ENCODE measurements at regions not wholly inside any gene's neighbourhood (a gene's known extent, or its start where the extent isn't known, plus 50 kb on each side); places are given as distances from the start of the nearest gene placed in this dataset.
"Not testable (repeated sequence)": the region's sequence is repeated elsewhere in the genome, so short reads cannot be mapped to it uniquely, and the experiment has no call there.

- no peak overlapping the region for H2BK5ac ChIP-seq (ENCODE audit: low read length)
- DNase-seq (ENCODE audit: low spot score): no peak
- H3K4me3 ChIP-seq (ENCODE audit: low read length in 2 of 2): no peak overlapping the region
- no peaks in the 10 kb centered on the region for H3K27me3 ChIP-seq (ENCODE audit: control insufficient read depth in 3 of 3, insufficient read depth in 3 of 3, low read depth in 1 of 3, low read length in 3 of 3)
- no peaks in the 10 kb centered on the region for H3K36me3 ChIP-seq (replicated peaks in 1 of 2; ENCODE audit: control insufficient read depth in 2 of 2, insufficient read depth in 2 of 2, low read length in 2 of 2)
- H3K4ac ChIP-seq (ENCODE audit: low read length): no peak overlapping the region
- no peak overlapping the region for H3K27ac ChIP-seq (replicated peaks; ENCODE audit: low read length)
- no peak overlapping the region for H2BK15ac ChIP-seq (ENCODE audit: low read length)
- H2BK120ac ChIP-seq (ENCODE audit: low read depth, low read length): no peak overlapping the region
- H2AK5ac ChIP-seq (ENCODE audit: low read depth, low read length): no peak overlapping the region
- H3K23ac ChIP-seq (ENCODE audit: low read depth, low read length, poor library complexity): no peak overlapping the region
- no peaks in the 10 kb centered on the region for H3K9me3 ChIP-seq (replicated peaks in 1 of 2; ENCODE audit: control insufficient read depth in 2 of 2, insufficient read depth in 1 of 2, low read depth in 1 of 2, low read length in 2 of 2)
- H2AFZ ChIP-seq (ENCODE audit: low read length): no peak overlapping the region
- H2BK12ac ChIP-seq (ENCODE audit: low read length): no peak overlapping the region
- no peak overlapping the region for H3K9ac ChIP-seq (ENCODE audit: low read depth, low read length, poor library complexity)
- peaks cover 0 to 3% of the 10 kb centered on the region in 2 donors for H3K4me1 ChIP-seq (ENCODE audit: control insufficient read depth in 2 of 2, insufficient read depth in 1 of 2, low read depth in 1 of 2, low read length in 2 of 2)
- H4K91ac ChIP-seq (ENCODE audit: low read depth, low read length, poor library complexity): no peak overlapping the region
- no peaks in the 10 kb centered on the region for H3K79me1 ChIP-seq (ENCODE audit: low read depth, low read length)
- no peak overlapping the region for H3K18ac ChIP-seq (ENCODE audit: low read length)
- no peak overlapping the region for H4K8ac ChIP-seq (ENCODE audit: low read depth, low read length)
- no peak overlapping the region for H3K14ac ChIP-seq (ENCODE audit: low read length)
- no peak overlapping the region for H3K4me2 ChIP-seq (ENCODE audit: insufficient read depth, low read length, poor library complexity, severe bottlenecking)
Measured at GRCh38 chr11:15683528-15683927, 568.8 kb downstream of the INSC start.

GRCh38 chr11:15685306-15685705 is 570.6 kb downstream of the INSC start:
- no peak overlapping the region for H3K9ac ChIP-seq (ENCODE audit: low read depth, low read length, poor library complexity)
- H2BK120ac ChIP-seq (ENCODE audit: low read depth, low read length): no peak overlapping the region
- no CpG with 5 or more reads among the region's 3 CpGs for WGBS, 2 donors (ENCODE audit: extremely low coverage in 2 of 2, insufficient read length in 2 of 2, insufficient replicate concordance in 1 of 2)
- no peak overlapping the region for H3K4me3 ChIP-seq (ENCODE audit: low read length in 2 of 2)
- no peak overlapping the region for H4K91ac ChIP-seq (ENCODE audit: low read depth, low read length, poor library complexity)
- no peak overlapping the region for H3K27ac ChIP-seq (replicated peaks; ENCODE audit: low read length)
- no peak overlapping the region for H4K8ac ChIP-seq (ENCODE audit: low read depth, low read length)
- H3K36me3 ChIP-seq (replicated peaks in 1 of 2; ENCODE audit: control insufficient read depth in 2 of 2, insufficient read depth in 2 of 2, low read length in 2 of 2): no peaks in the 10 kb centered on the region
- no peak overlapping the region for H2AFZ ChIP-seq (ENCODE audit: low read length)
- no peak overlapping the region for H2BK15ac ChIP-seq (ENCODE audit: low read length)
- no peaks in the 10 kb centered on the region for H3K79me1 ChIP-seq (ENCODE audit: low read depth, low read length)
- no peak overlapping the region for H3K14ac ChIP-seq (ENCODE audit: low read length)
- peaks cover 0 to 3% of the 10 kb centered on the region in 2 donors for H3K4me1 ChIP-seq (ENCODE audit: control insufficient read depth in 2 of 2, insufficient read depth in 1 of 2, low read depth in 1 of 2, low read length in 2 of 2)
- H2BK12ac ChIP-seq (ENCODE audit: low read length): no peak overlapping the region
- H3K4me2 ChIP-seq (ENCODE audit: insufficient read depth, low read length, poor library complexity, severe bottlenecking): no peak overlapping the region
- H3K18ac ChIP-seq (ENCODE audit: low read length): no peak overlapping the region
- H3K27me3 ChIP-seq (ENCODE audit: control insufficient read depth in 3 of 3, insufficient read depth in 3 of 3, low read depth in 1 of 3, low read length in 3 of 3): no peaks in the 10 kb centered on the region
- H3K23ac ChIP-seq (ENCODE audit: low read depth, low read length, poor library complexity): no peak overlapping the region
- H2BK5ac ChIP-seq (ENCODE audit: low read length): no peak overlapping the region
- H3K4ac ChIP-seq (ENCODE audit: low read length): no peak overlapping the region
- no peak overlapping the region for H2AK5ac ChIP-seq (ENCODE audit: low read depth, low read length)
- no peaks in the 10 kb centered on the region for H3K9me3 ChIP-seq (replicated peaks in 1 of 2; ENCODE audit: control insufficient read depth in 2 of 2, insufficient read depth in 1 of 2, low read depth in 1 of 2, low read length in 2 of 2)
- no peak for DNase-seq (ENCODE audit: low spot score)

- H3K23ac ChIP-seq (ENCODE audit: low read depth, low read length, poor library complexity); H3K27ac ChIP-seq (replicated peaks; ENCODE audit: low read length); H2AK5ac ChIP-seq (ENCODE audit: low read depth, low read length); H3K9ac ChIP-seq (ENCODE audit: low read depth, low read length, poor library complexity); H3K4ac ChIP-seq (ENCODE audit: low read length); H2AFZ ChIP-seq (ENCODE audit: low read length); DNase-seq (ENCODE audit: low spot score); H3K27me3 ChIP-seq (ENCODE audit: control insufficient read depth in 3 of 3, insufficient read depth in 3 of 3, low read depth in 1 of 3, low read length in 3 of 3); H2BK120ac ChIP-seq (ENCODE audit: low read depth, low read length); H2BK12ac ChIP-seq (ENCODE audit: low read length); H3K4me3 ChIP-seq (ENCODE audit: low read length in 2 of 2); H3K18ac ChIP-seq (ENCODE audit: low read length); H4K91ac ChIP-seq (ENCODE audit: low read depth, low read length, poor library complexity); H3K79me1 ChIP-seq (ENCODE audit: low read depth, low read length); H3K4me1 ChIP-seq (ENCODE audit: control insufficient read depth in 2 of 2, insufficient read depth in 1 of 2, low read depth in 1 of 2, low read length in 2 of 2); H3K14ac ChIP-seq (ENCODE audit: low read length); H3K4me2 ChIP-seq (ENCODE audit: insufficient read depth, low read length, poor library complexity, severe bottlenecking); H3K36me3 ChIP-seq (replicated peaks in 1 of 2; ENCODE audit: control insufficient read depth in 2 of 2, insufficient read depth in 2 of 2, low read length in 2 of 2); H2BK15ac ChIP-seq (ENCODE audit: low read length); H2BK5ac ChIP-seq (ENCODE audit: low read length); H3K9me3 ChIP-seq (replicated peaks in 1 of 2; ENCODE audit: control insufficient read depth in 2 of 2, insufficient read depth in 1 of 2, low read depth in 1 of 2, low read length in 2 of 2); H4K8ac ChIP-seq (ENCODE audit: low read depth, low read length): not testable (repeated sequence)
- WGBS, 2 donors (ENCODE audit: extremely low coverage in 2 of 2, insufficient read length in 2 of 2, insufficient replicate concordance in 1 of 2): no CpG with 5 or more reads among the region's 16 CpGs
Measured at GRCh38 chr11:15686259-15686658, 571.5 kb downstream of the INSC start.

- H2BK12ac ChIP-seq (ENCODE audit: low read length): no peak overlapping the region
- H2AK5ac ChIP-seq (ENCODE audit: low read depth, low read length): no peak overlapping the region
- H4K8ac ChIP-seq (ENCODE audit: low read depth, low read length): no peak overlapping the region
- no peaks in the 10 kb centered on the region for H3K27me3 ChIP-seq (ENCODE audit: control insufficient read depth in 3 of 3, insufficient read depth in 3 of 3, low read depth in 1 of 3, low read length in 3 of 3)
- no peak overlapping the region for H2BK15ac ChIP-seq (ENCODE audit: low read length)
- no peak overlapping the region for H3K27ac ChIP-seq (replicated peaks; ENCODE audit: low read length)
- no peak overlapping the region for H3K14ac ChIP-seq (ENCODE audit: low read length)
- H3K4me2 ChIP-seq (ENCODE audit: insufficient read depth, low read length, poor library complexity, severe bottlenecking): no peak overlapping the region
- H3K18ac ChIP-seq (ENCODE audit: low read length): no peak overlapping the region
- H3K4me1 ChIP-seq (ENCODE audit: control insufficient read depth in 2 of 2, insufficient read depth in 1 of 2, low read depth in 1 of 2, low read length in 2 of 2): peaks cover 0 to 3% of the 10 kb centered on the region in 2 donors
- H3K36me3 ChIP-seq (replicated peaks in 1 of 2; ENCODE audit: control insufficient read depth in 2 of 2, insufficient read depth in 2 of 2, low read length in 2 of 2): no peaks in the 10 kb centered on the region
- H3K23ac ChIP-seq (ENCODE audit: low read depth, low read length, poor library complexity): no peak overlapping the region
- no peak overlapping the region for H2AFZ ChIP-seq (ENCODE audit: low read length)
- no peak overlapping the region for H3K9ac ChIP-seq (ENCODE audit: low read depth, low read length, poor library complexity)
- no CpG with 5 or more reads among the region's 2 CpGs for WGBS, 2 donors (ENCODE audit: extremely low coverage in 2 of 2, insufficient read length in 2 of 2, insufficient replicate concordance in 1 of 2)
- H4K91ac ChIP-seq (ENCODE audit: low read depth, low read length, poor library complexity): no peak overlapping the region
- H2BK5ac ChIP-seq (ENCODE audit: low read length): no peak overlapping the region
- H3K9me3 ChIP-seq (replicated peaks in 1 of 2; ENCODE audit: control insufficient read depth in 2 of 2, insufficient read depth in 1 of 2, low read depth in 1 of 2, low read length in 2 of 2): no peaks in the 10 kb centered on the region
- no peak overlapping the region for H3K4ac ChIP-seq (ENCODE audit: low read length)
- H3K4me3 ChIP-seq (ENCODE audit: low read length in 2 of 2): no peak overlapping the region
- H2BK120ac ChIP-seq (ENCODE audit: low read depth, low read length): no peak overlapping the region
- no peak for DNase-seq (ENCODE audit: low spot score)
- H3K79me1 ChIP-seq (ENCODE audit: low read depth, low read length): no peaks in the 10 kb centered on the region
Measured at GRCh38 chr11:15687342-15687741, 572.6 kb downstream of the INSC start.

Measured in neuronal stem cell (in vitro differentiated cells).